ENCODE measurements at regions not wholly inside any gene's neighbourhood (a gene's known extent, or its start where the extent isn't known, plus 50 kb on each side); places are given as distances from the start of the nearest gene placed in this dataset.

DNA sequence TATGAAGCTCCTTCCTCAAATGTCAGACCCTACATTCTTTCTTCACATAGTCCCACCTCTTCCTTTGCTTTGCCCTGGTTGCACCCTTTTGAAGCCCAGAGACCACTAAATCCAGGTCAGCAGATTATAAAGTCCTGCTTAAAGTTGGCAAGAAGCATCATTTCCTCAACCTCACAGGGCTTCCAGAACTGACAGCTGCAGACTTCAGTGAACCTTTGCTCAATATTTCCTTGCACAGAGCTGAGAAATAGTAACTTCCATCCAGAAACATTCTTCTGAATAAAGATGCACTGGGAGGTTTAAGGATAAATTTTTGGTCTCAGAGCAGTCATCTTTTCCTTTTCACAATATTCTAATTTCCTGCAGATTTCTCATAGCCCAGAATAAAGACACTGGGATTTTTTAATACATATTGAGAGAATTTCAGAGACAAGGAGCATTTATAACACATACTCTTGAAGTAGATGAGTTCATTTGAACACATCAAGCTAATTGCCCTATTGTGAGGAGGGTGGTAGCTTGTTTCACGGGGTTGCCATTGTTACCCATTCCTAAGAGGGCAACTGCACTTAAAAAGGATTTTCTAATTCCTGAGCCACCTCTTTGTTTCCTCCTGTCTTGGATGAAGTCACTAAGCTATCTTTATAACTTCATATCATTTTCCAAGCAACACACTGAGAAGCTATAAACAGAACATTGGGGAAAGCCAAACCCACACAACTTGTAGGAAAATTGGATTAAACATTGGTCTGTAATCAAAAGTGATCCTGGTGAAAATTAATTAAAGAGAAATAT, 150.2 kb upstream of the PLN start:
- no peak overlapping the region for H3K27ac Mint-ChIP-seq
- no peaks in the 10 kb centered on the region for H3K4me1 ChIP-seq (ENCODE audit: control insufficient read depth in 2 of 2, insufficient read depth in 2 of 2, low read length in 2 of 2)
- H3K9me3 ChIP-seq (ENCODE audit: control insufficient read depth in 2 of 3, low read length in 3 of 3) = no peaks in the 10 kb centered on the region
- H3K4me3 Mint-ChIP-seq = no peak overlapping the region
- H3K9me3 Mint-ChIP-seq = peaks cover 0 to 5% (median 0%) of the 10 kb centered on the region in 11 donors
- no peak overlapping the region for H3K27ac ChIP-seq (ENCODE audit: low read depth, low read length)
- no peaks in the 10 kb centered on the region for H3K27me3 Mint-ChIP-seq
- no peaks in the 10 kb centered on the region for H3K4me1 Mint-ChIP-seq
- no peak for DNase-seq
- H3K36me3 Mint-ChIP-seq = peaks cover 0 to 39% (median 12%) of the 10 kb centered on the region in 5 donors
- CTCF ChIA-PET = no interaction called here
- POLR2A ChIA-PET = no interaction called here
- no peak overlapping the region for H3K4me3 ChIP-seq (ENCODE audit: low read length)
- H3K36me3 ChIP-seq (ENCODE audit: control insufficient read depth in 2 of 3, insufficient read depth in 3 of 3, low read length in 3 of 3) = no peaks in the 10 kb centered on the region
- intact Hi-C loops (cut with micrococcal nuclease) = no loop called here
- no peaks in the 10 kb centered on the region for H3K27me3 ChIP-seq (ENCODE audit: control insufficient read depth in 2 of 2, insufficient read depth in 2 of 2, low read length in 2 of 2)
- no peak for ATAC-seq

DNA sequence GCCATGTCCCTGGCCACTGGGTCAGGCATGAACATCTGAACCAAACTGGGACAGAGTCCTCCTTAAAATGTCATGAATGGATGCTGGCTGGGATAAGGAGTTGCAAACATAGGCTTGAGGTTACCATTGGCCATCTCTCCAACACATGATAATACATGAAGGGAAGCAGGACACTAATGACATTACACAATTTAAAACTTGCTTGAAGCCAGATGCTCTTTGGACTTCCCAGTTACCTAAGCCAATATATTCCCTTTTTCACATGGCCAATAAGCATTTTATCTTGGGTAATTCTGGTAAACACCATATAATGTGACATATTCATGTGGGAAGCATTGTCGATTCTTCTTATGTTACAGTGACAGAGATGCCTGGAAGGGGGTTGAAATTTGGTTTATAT, 148.0 kb upstream of the PLN start:
- Histone ChIP-seq H3K4me1 (ENCODE audit: control insufficient read depth in 2 of 2, insufficient read depth in 2 of 2, low read length in 2 of 2) (no peaks in the 10 kb centered on the region), H3K4me3 (ENCODE audit: low read length) (no peak overlapping the region), H3K27ac (ENCODE audit: low read depth, low read length) (no peak overlapping the region), H3K36me3 (ENCODE audit: control insufficient read depth in 2 of 3, insufficient read depth in 3 of 3, low read length in 3 of 3) (no peaks in the 10 kb centered on the region), H3K27me3 (ENCODE audit: control insufficient read depth in 2 of 2, insufficient read depth in 2 of 2, low read length in 2 of 2) (no peaks in the 10 kb centered on the region), H3K9me3 (ENCODE audit: control insufficient read depth in 2 of 3, low read length in 3 of 3) (no peaks in the 10 kb centered on the region)
- ATAC-seq (no peak), DNase-seq (no peak)
- Mint-ChIP-seq H3K4me1 (no peaks in the 10 kb centered on the region), H3K4me3 (no peak overlapping the region), H3K36me3 (peaks cover 0 to 38% (median 6%) of the 10 kb centered on the region in 5 donors), H3K27ac (no peak overlapping the region), H3K27me3 (no peaks in the 10 kb centered on the region), H3K9me3 (peaks cover 0 to 2% (median 0%) of the 10 kb centered on the region in 11 donors)
- ChIA-PET POLR2A (no interaction called here), CTCF (no interaction called here)
- intact Hi-C loops (cut with micrococcal nuclease) = no loop called here

DNA sequence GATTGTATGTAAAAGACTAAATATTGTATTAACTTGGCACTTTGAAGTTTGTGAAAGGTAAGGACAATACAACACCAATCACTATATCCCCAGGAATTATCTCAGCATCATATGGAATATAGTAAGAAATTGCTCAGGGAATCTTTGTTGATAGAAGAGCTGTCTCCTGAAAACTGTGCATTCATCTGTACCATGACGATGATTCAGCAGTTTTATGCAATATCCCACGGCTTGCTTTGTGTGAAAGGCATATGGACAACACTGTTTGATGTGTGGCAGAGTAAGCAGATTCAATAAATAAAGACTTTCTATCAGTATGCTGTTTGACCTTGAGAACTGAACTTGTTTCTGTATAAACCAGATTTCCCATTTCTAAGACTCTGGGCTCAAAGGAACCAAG, 147.5 kb upstream of the PLN start:
- Histone ChIP-seq H3K9me3 (ENCODE audit: control insufficient read depth in 2 of 3, low read length in 3 of 3) (no peaks in the 10 kb centered on the region), H3K4me3 (ENCODE audit: low read length) (no peak overlapping the region), H3K36me3 (ENCODE audit: control insufficient read depth in 2 of 3, insufficient read depth in 3 of 3, low read length in 3 of 3) (no peaks in the 10 kb centered on the region), H3K27me3 (ENCODE audit: control insufficient read depth in 2 of 2, insufficient read depth in 2 of 2, low read length in 2 of 2) (no peaks in the 10 kb centered on the region), H3K4me1 (ENCODE audit: control insufficient read depth in 2 of 2, insufficient read depth in 2 of 2, low read length in 2 of 2) (no peaks in the 10 kb centered on the region), H3K27ac (ENCODE audit: low read depth, low read length) (no peak overlapping the region)
- no peak for DNase-seq
- Mint-ChIP-seq H3K27ac (no peak overlapping the region), H3K27me3 (no peaks in the 10 kb centered on the region), H3K9me3 (peaks cover 0 to 2% (median 0%) of the 10 kb centered on the region in 11 donors), H3K36me3 (peaks cover 0 to 42% (median 6%) of the 10 kb centered on the region in 5 donors), H3K4me3 (no peak overlapping the region), H3K4me1 (no peaks in the 10 kb centered on the region)
- ChIA-PET CTCF (no interaction called here), POLR2A (no interaction called here)
- intact Hi-C loops (cut with micrococcal nuclease) = no loop called here
- ATAC-seq = no peak

DNA sequence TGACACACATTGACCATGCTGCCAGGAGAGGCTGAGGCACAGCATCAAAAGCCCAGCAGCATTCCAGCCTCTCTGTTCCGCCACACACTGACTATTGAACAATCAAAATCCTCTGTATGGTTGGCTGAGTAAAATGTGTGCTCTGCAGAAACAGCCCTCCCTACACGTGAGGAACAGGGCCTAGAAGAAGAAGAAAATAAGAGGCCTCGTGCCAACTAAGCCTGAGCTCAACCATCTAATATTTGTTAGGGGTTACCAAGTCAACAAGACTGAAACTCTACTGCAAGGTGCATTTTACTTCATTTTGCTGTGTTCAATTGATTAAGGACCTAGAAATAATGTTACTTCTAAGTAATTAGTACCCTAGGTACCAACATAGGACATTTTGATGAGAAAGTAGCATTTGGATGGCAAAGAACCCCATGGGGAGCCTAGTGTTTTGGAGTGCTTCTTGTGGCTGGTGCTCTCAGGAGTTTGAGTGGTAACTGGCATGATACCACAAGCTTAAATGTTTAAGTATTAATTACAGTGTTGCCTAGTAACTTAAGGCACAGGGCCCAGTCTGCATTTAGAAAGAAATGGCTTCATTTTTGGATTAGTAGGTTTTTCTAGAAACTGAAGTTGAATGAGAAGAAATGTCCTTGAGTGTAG, 146.6 kb upstream of the PLN start:
- intact Hi-C loops (cut with micrococcal nuclease) = no loop called here
- H3K4me3 Mint-ChIP-seq = no peak overlapping the region
- H3K27me3 Mint-ChIP-seq = no peaks in the 10 kb centered on the region
- H3K27ac ChIP-seq (ENCODE audit: low read depth, low read length) = no peak overlapping the region
- H3K27me3 ChIP-seq (ENCODE audit: control insufficient read depth in 2 of 2, insufficient read depth in 2 of 2, low read length in 2 of 2) = no peaks in the 10 kb centered on the region
- H3K4me1 Mint-ChIP-seq = no peaks in the 10 kb centered on the region
- H3K4me1 ChIP-seq (ENCODE audit: control insufficient read depth in 2 of 2, insufficient read depth in 2 of 2, low read length in 2 of 2) = no peaks in the 10 kb centered on the region
- no peak overlapping the region for H3K27ac Mint-ChIP-seq
- no peaks in the 10 kb centered on the region for H3K9me3 ChIP-seq (ENCODE audit: control insufficient read depth in 2 of 3, low read length in 3 of 3)
- CTCF ChIA-PET = no interaction called here
- no peak for ATAC-seq
- DNase-seq = no peak
- H3K36me3 Mint-ChIP-seq = peaks cover 0 to 47% (median 14%) of the 10 kb centered on the region in 5 donors
- no peak overlapping the region for H3K4me3 ChIP-seq (ENCODE audit: low read length)
- peaks cover 0 to 5% (median 0%) of the 10 kb centered on the region in 11 donors for H3K9me3 Mint-ChIP-seq
- H3K36me3 ChIP-seq (ENCODE audit: control insufficient read depth in 2 of 3, insufficient read depth in 3 of 3, low read length in 3 of 3) = no peaks in the 10 kb centered on the region
- POLR2A ChIA-PET = no interaction called here

DNA sequence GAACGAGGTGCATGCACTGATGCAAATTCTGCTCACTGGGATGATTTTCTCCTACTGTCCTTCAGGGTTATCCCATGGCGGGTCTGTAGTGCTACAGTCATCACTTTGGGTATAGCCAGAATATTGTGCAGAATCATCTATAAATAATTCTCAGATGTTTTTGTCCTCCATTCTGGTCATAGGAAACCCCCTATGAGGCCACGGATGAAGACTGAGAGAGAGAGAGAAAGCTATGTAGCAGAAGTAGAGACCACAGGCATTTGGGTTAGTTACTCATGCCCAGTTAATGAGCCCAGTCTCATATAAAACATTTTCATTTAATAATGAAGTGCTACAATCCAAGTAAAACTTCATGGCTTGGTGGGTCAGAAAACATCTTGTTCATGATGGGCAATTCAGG, 145.1 kb upstream of the PLN start:
- Histone ChIP-seq H3K4me1 (ENCODE audit: control insufficient read depth in 2 of 2, insufficient read depth in 2 of 2, low read length in 2 of 2) (no peaks in the 10 kb centered on the region), H3K9me3 (ENCODE audit: control insufficient read depth in 2 of 3, low read length in 3 of 3) (no peaks in the 10 kb centered on the region), H3K27ac (ENCODE audit: low read depth, low read length) (no peak overlapping the region), H3K27me3 (ENCODE audit: control insufficient read depth in 2 of 2, insufficient read depth in 2 of 2, low read length in 2 of 2) (no peaks in the 10 kb centered on the region), H3K4me3 (ENCODE audit: low read length) (no peak overlapping the region), H3K36me3 (ENCODE audit: control insufficient read depth in 2 of 3, insufficient read depth in 3 of 3, low read length in 3 of 3) (peaks cover 0 to 6% (median 0%) of the 10 kb centered on the region in 3 experiments)
- H3K9me3 Mint-ChIP-seq = peaks cover 0 to 6% (median 0%) of the 10 kb centered on the region in 11 donors
- ChIA-PET CTCF (no interaction called here), POLR2A (no interaction called here)
- ATAC-seq (no peak), DNase-seq (no peak)
- no peaks in the 10 kb centered on the region for H3K27me3 Mint-ChIP-seq
- no peaks in the 10 kb centered on the region for H3K4me1 Mint-ChIP-seq
- no peak overlapping the region for H3K27ac Mint-ChIP-seq
- H3K4me3 Mint-ChIP-seq = no peak overlapping the region
- intact Hi-C loops (cut with micrococcal nuclease) = no loop called here
- peaks cover 0 to 62% (median 19%) of the 10 kb centered on the region in 5 donors for H3K36me3 Mint-ChIP-seq

DNA sequence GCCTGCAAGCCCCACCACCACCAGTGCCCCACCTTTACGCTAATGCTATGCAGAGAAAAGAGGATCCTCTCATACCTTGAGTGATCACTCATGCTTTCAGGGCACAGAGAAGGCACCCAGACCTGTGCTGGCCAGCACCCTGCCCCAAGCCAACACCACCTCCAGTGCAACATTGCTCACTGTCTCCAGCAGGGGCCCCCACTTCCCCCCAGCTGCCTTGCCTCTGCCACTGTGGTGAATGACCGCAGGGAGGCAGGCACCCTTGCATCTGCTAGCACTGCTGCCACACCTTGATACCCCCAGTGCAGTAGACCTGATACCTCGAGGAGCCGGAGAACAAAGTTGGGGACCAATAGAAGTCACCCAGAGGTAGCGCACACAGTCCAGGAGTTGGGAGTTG, 139.2 kb upstream of the PLN start:
- H3K27me3 ChIP-seq (ENCODE audit: control insufficient read depth in 2 of 2, insufficient read depth in 2 of 2, low read length in 2 of 2) = no peaks in the 10 kb centered on the region
- intact Hi-C loops (cut with micrococcal nuclease) = no loop called here
- no peak overlapping the region for H3K4me3 Mint-ChIP-seq
- peaks cover 0 to 6% (median 0%) of the 10 kb centered on the region in 3 experiments for H3K36me3 ChIP-seq (ENCODE audit: control insufficient read depth in 2 of 3, insufficient read depth in 3 of 3, low read length in 3 of 3)
- peaks cover 4 to 28% (median 19%) of the 10 kb centered on the region in 11 donors for H3K9me3 Mint-ChIP-seq
- H3K4me3 ChIP-seq (ENCODE audit: low read length) = no peak overlapping the region
- H3K4me1 Mint-ChIP-seq = peaks cover 0 to 2% (median 0%) of the 10 kb centered on the region in 7 donors
- H3K27ac ChIP-seq (ENCODE audit: low read depth, low read length) = no peak overlapping the region
- DNase-seq = no peak
- H3K27me3 Mint-ChIP-seq = no peaks in the 10 kb centered on the region
- H3K36me3 Mint-ChIP-seq = peaks cover 0 to 76% (median 44%) of the 10 kb centered on the region in 5 donors
- no peak overlapping the region for H3K27ac Mint-ChIP-seq
- peaks cover 0 to 7% (median 0%) of the 10 kb centered on the region in 3 experiments for H3K9me3 ChIP-seq (ENCODE audit: control insufficient read depth in 2 of 3, low read length in 3 of 3)
- no peaks in the 10 kb centered on the region for H3K4me1 ChIP-seq (ENCODE audit: control insufficient read depth in 2 of 2, insufficient read depth in 2 of 2, low read length in 2 of 2)
- ChIA-PET CTCF (no interaction called here), POLR2A (no interaction called here)
- no peak for ATAC-seq

DNA sequence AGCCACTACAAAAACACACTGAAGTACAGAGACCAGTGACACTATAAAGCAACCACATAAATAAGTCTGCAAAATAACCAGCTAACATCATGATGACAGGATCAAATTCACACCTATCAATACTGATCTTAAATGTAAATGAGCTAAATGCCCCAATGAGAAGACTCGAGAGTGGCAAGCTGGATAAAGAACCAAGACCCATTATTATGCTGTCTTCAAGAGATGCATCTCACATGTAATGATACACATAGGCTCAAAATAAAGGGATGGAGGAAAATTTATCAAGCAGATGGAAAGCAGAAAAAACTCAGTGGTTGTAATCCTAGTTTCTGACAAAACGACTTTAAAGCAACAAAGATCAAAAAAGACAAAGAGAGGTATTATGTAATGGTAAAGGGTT, 138.1 kb upstream of the PLN start:
- intact Hi-C loops (cut with micrococcal nuclease) = no loop called here
- Mint-ChIP-seq H3K36me3 (peaks cover 0 to 79% (median 44%) of the 10 kb centered on the region in 5 donors), H3K27me3 (no peaks in the 10 kb centered on the region), H3K4me3 (no peak overlapping the region), H3K27ac (no peak overlapping the region), H3K9me3 (peaks cover 4 to 28% (median 19%) of the 10 kb centered on the region in 11 donors), H3K4me1 (peaks cover 0 to 2% (median 0%) of the 10 kb centered on the region in 7 donors)
- no peaks in the 10 kb centered on the region for H3K4me1 ChIP-seq (ENCODE audit: control insufficient read depth in 2 of 2, insufficient read depth in 2 of 2, low read length in 2 of 2)
- peaks cover 0 to 7% (median 0%) of the 10 kb centered on the region in 3 experiments for H3K9me3 ChIP-seq (ENCODE audit: control insufficient read depth in 2 of 3, low read length in 3 of 3)
- DNase-seq = no peak
- no peak overlapping the region for H3K27ac ChIP-seq (ENCODE audit: low read depth, low read length)
- CTCF ChIA-PET = no interaction called here
- H3K27me3 ChIP-seq (ENCODE audit: control insufficient read depth in 2 of 2, insufficient read depth in 2 of 2, low read length in 2 of 2) = no peaks in the 10 kb centered on the region
- POLR2A ChIA-PET = no interaction called here
- H3K4me3 ChIP-seq (ENCODE audit: low read length) = no peak overlapping the region
- ATAC-seq = no peak
- peaks cover 0 to 6% (median 0%) of the 10 kb centered on the region in 3 experiments for H3K36me3 ChIP-seq (ENCODE audit: control insufficient read depth in 2 of 3, insufficient read depth in 3 of 3, low read length in 3 of 3)
